HepG2 (cell line): ENCODE measurements at regions not wholly inside any gene's neighbourhood (a gene's known extent, or its start where the extent isn't known, plus 50 kb on each side); places are given as distances from the start of the nearest gene placed in this dataset.

ENCODE experiments used
- ARID5B ChIP-seq: IDR thresholded peaks from 2 replicates; pipeline ENCODE4 v1.4.0; 2020; ENCODE audit warnings: mild to moderate bottlenecking, missing genetic modification reagents
- CBX5 ChIP-seq: sonication (generic); formaldehyde crosslinking; IDR thresholded peaks from 2 replicates; pipeline ENCODE4 v1.4.0; 2020; ENCODE audit warnings: missing genetic modification reagents, borderline replicate concordance
- CTCF ChIP-seq: sonication (generic); formaldehyde crosslinking; IDR thresholded peaks from 2 replicates; pipeline ENCODE4 v1.5.0; 2020; ENCODE audit warnings: mild to moderate bottlenecking, missing genetic modification reagents, moderate library complexity
- ELF3 ChIP-seq: IDR thresholded peaks from 2 replicates; pipeline ENCODE4 v1.6.1; 2016; ENCODE audit warnings: missing genetic modification reagents, missing compliant biosample characterization
- MATR3 ChIP-seq: sonication (generic); formaldehyde crosslinking; IDR thresholded peaks from 2 replicates; pipeline ENCODE4 v1.4.0; 2020; ENCODE audit warnings: missing genetic modification reagents
- MEIS2 ChIP-seq: sonication (generic); formaldehyde crosslinking; IDR thresholded peaks from 2 replicates; pipeline ENCODE4 v1.9.0; 2021; ENCODE audit warnings: mild to moderate bottlenecking, missing genetic modification reagents
- MXI1 ChIP-seq: IDR thresholded peaks from 3 replicates; pipeline ENCODE4 v1.6.1; 2012; ENCODE audit warnings: low read depth, low read length, inconsistent platforms, borderline replicate concordance
- NBN ChIP-seq: fragments of 450-650 bp; conservative IDR thresholded peaks from 2 replicates; pipeline ENCODE4 v1.6.1; 2017
- NCOA5 ChIP-seq: sonication (generic); formaldehyde crosslinking; IDR thresholded peaks from 2 replicates; pipeline ENCODE4 v1.4.0; 2020; ENCODE audit warnings: missing genetic modification reagents
- PAX8 ChIP-seq: sonication (generic); formaldehyde crosslinking; IDR thresholded peaks from 2 replicates; pipeline ENCODE4 v1.8.0; 2022; ENCODE audit warnings: mild to moderate bottlenecking, missing genetic modification reagents, borderline replicate concordance
- THAP9 ChIP-seq: sonication (generic); formaldehyde crosslinking; IDR thresholded peaks from 2 replicates; pipeline ENCODE4; 2020; ENCODE audit warnings: missing genetic modification reagents, mild to moderate bottlenecking, borderline replicate concordance
- ZFP36L1 ChIP-seq: sonication (generic); formaldehyde crosslinking; IDR thresholded peaks from 2 replicates; pipeline ENCODE4 v1.8.0; 2022; ENCODE audit warnings: mild to moderate bottlenecking, missing genetic modification reagents, moderate library complexity
- ZNF180 ChIP-seq: sonication (generic); formaldehyde crosslinking; IDR thresholded peaks from 2 replicates; pipeline ENCODE4 v1.4.0; 2020; ENCODE audit warnings: low read depth, missing genetic modification reagents, borderline replicate concordance
- ZNF317 ChIP-seq: sonication (generic); formaldehyde crosslinking; IDR thresholded peaks from 2 replicates; pipeline ENCODE4 v1.5.0; 2020; ENCODE audit warnings: mild to moderate bottlenecking, missing genetic modification reagents
- ZNF768 ChIP-seq: sonication (generic); formaldehyde crosslinking; IDR thresholded peaks from 2 replicates; pipeline ENCODE4 v1.4.0; 2020; ENCODE audit warnings: missing genetic modification reagents
- ZNF780A ChIP-seq: sonication (generic); formaldehyde crosslinking; IDR thresholded peaks from 2 replicates; pipeline ENCODE4 v1.8.0; 2022; ENCODE audit warnings: mild to moderate bottlenecking, missing genetic modification reagents, moderate library complexity
- TF ChIP-seq, protein P1 (sequence below): sonication (generic); formaldehyde crosslinking; IDR thresholded peaks from 2 replicates; pipeline ENCODE4 v1.9.0; 2021; ENCODE audit warnings: missing genetic modification reagents, mild to moderate bottlenecking, borderline replicate concordance
- TF ChIP-seq, protein P2 (sequence below): sonication (generic); formaldehyde crosslinking; IDR thresholded peaks from 2 replicates; pipeline ENCODE4 v1.4.0; 2020; ENCODE audit warnings: missing genetic modification reagents

DNA sequence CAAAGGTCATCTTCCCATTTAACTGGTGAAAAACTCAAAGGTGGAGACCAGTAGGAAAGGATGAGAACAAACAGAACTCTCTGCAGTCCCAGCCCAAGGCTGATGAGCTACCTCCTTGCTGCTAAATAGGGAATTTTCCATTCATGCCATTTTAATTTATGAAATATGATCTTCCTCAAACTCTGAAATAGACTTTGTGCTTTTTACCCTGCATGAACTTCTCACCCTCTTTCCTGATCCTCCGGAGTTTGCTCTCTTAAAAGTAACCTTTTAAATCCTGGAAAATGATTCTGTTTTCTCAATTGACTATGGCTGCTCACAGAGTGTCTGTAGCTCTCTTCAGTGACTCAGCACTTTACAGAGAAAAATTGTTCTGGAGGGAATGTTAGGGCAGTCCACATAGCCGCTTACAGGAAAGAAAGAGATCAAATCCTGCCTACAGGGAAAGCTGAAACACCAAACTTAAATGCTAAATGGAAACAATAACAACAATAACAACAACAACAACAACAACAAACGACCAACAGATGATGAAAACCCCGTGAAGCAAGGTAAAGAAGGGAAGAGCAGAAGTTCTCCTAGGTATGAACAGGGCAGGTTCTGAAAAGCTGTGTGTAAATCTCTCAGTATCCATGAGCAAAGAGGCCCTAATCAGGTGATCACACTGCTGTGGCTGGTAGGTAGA lies 79.8 kb upstream of the SESTD1 start (continued):
- TF ChIP-seq NCOA5 (CRISPR knock-in tag) (no peak), MATR3 (CRISPR knock-in tag) (no peak), NBN (no peak), ZFP36L1 (CRISPR knock-in tag) (peak; percentile 93; the same call in 1 of the 2 replicates), PAX8 (CRISPR knock-in tag) (no peak), CBX5 (CRISPR knock-in tag) (no peak), CTCF (0 out of 2 replicates have a peak, but pooled peaks have one; percentile 4), MXI1 (no peak), ARID5B (CRISPR knock-in tag) (peak; percentile 87), ZNF768 (CRISPR knock-in tag) (no peak), ELF3 (CRISPR knock-in tag) (peak; percentile 70; the same call in 1 of the 2 replicates), ZNF780A (CRISPR knock-in tag) (no peak), THAP9 (CRISPR knock-in tag) (no peak), ZNF317 (CRISPR knock-in tag) (peak; percentile 58; the same call in 1 of the 2 replicates), MEIS2 (CRISPR knock-in tag) (no peak), ZNF180 (no peak)
- TF ChIP-seq, protein P1, sequence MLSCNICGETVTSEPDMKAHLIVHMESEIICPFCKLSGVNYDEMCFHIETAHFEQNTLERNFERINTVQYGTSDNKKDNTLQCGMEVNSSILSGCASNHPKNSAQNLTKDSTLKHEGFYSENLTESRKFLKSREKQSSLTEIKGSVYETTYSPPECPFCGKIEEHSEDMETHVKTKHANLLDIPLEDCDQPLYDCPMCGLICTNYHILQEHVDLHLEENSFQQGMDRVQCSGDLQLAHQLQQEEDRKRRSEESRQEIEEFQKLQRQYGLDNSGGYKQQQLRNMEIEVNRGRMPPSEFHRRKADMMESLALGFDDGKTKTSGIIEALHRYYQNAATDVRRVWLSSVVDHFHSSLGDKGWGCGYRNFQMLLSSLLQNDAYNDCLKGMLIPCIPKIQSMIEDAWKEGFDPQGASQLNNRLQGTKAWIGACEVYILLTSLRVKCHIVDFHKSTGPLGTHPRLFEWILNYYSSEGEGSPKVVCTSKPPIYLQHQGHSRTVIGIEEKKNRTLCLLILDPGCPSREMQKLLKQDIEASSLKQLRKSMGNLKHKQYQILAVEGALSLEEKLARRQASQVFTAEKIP (CRISPR knock-in tag): no peak
- TF ChIP-seq, protein P2, sequence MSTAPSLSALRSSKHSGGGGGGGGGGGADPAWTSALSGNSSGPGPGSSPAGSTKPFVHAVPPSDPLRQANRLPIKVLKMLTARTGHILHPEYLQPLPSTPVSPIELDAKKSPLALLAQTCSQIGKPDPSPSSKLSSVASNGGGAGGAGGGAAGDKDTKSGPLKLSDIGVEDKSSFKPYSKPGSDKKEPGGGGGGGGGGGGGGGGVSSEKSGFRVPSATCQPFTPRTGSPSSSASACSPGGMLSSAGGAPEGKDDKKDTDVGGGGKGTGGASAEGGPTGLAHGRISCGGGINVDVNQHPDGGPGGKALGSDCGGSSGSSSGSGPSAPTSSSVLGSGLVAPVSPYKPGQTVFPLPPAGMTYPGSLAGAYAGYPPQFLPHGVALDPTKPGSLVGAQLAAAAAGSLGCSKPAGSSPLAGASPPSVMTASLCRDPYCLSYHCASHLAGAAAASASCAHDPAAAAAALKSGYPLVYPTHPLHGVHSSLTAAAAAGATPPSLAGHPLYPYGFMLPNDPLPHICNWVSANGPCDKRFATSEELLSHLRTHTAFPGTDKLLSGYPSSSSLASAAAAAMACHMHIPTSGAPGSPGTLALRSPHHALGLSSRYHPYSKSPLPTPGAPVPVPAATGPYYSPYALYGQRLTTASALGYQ: peak; percentile 61; the same call in 1 of the 2 replicates
